Activated CD4-positive, alpha-beta memory T cell treated with anti-CD3 and anti-CD28 coated beads, Interleukin-2, amount 10 ng/mL, durations not matched to agents 7 days and 5 days (primary cell): ENCODE measurements at regions not wholly inside any gene's neighbourhood (a gene's known extent, or its start where the extent isn't known, plus 50 kb on each side); places are given as distances from the start of the nearest gene placed in this dataset.

ENCODE experiments used
- CTCF ChIA-PET: fragments of 350-600 bp; sonication (Branson Sonifier 250); formaldehyde crosslinking; loops from one replicate; lab custom pipeline; 2021; ENCODE audit warnings: antibody characterized with exemption, inconsistent platforms; lab: Charles Lee
- POLR2A ChIA-PET: fragments of 350-600 bp; sonication (Branson Sonifier 250); formaldehyde crosslinking; loops from one replicate; lab custom pipeline; 2021; ENCODE audit warnings: antibody characterized with exemption; lab: Charles Lee
- DNase-seq: peaks from one replicate; pipeline ENCODE4 v3.0.0-alpha.2; 2020
- H3K27ac Mint-ChIP-seq: one replicate; pipeline ENCODE4 v1.8.0; 2021; ENCODE audit warnings: mild to moderate bottlenecking, mixed read lengths
- H3K27me3 Mint-ChIP-seq: one replicate; pipeline ENCODE4 v1.8.0; 2021; ENCODE audit warnings: mixed read lengths
- H3K36me3 Mint-ChIP-seq: one replicate; pipeline ENCODE4 v1.8.0; 2021; ENCODE audit warnings: low read depth, mixed read lengths
- H3K4me1 Mint-ChIP-seq: one replicate; pipeline ENCODE4 v1.8.0; 2021; ENCODE audit warnings: mixed read lengths
- H3K4me3 Mint-ChIP-seq: one replicate; pipeline ENCODE4 v1.8.0; 2021; ENCODE audit warnings: mild to moderate bottlenecking, mixed read lengths
- H3K9me3 Mint-ChIP-seq: one replicate; pipeline ENCODE4 v1.8.0; 2021; ENCODE audit warnings: mixed read lengths

DNA sequence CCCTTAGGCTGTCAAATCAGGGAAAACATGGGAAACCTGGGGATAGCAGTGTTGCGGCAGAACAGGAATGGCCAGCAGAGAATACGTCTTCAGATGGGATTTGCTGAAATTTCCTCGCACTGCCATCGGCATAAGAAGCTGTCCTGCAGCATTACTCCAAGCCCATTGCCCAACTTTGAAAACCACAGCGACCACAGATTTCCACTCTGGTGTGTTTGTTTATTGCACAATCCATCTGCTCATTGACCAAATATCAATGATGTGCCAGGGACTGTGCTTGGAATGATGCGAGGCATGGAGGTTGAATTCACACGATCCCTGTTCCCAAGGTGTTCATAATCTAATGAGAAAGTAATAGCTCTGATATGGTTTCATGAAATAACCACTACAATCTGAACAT, 383.3 kb upstream of the MYT1L start:
- CTCF ChIA-PET: no interaction called here
- Mint-ChIP-seq H3K4me1 (no peaks in the 10 kb centered on the region), H3K27ac (no peak overlapping the region), H3K27me3 (no peaks in the 10 kb centered on the region), H3K36me3 (no peaks in the 10 kb centered on the region), H3K4me3 (no peak overlapping the region), H3K9me3 (no peaks in the 10 kb centered on the region)
- no peak for DNase-seq
- POLR2A ChIA-PET: no interaction called here

- DNase-seq: no peak
- Mint-ChIP-seq H3K4me3 (no peak overlapping the region), H3K27ac (no peak overlapping the region), H3K9me3 (no peaks in the 10 kb centered on the region), H3K27me3 (no peaks in the 10 kb centered on the region), H3K4me1 (no peaks in the 10 kb centered on the region), H3K36me3 (no peaks in the 10 kb centered on the region)
- ChIA-PET POLR2A (no interaction called here), CTCF (no interaction called here)
Measured at GRCh38 chr2:2709431-2709770, 378.3 kb upstream of the MYT1L start.

- Mint-ChIP-seq H3K36me3 (no peaks in the 10 kb centered on the region), H3K27ac (no peak overlapping the region), H3K4me3 (no peak overlapping the region), H3K9me3 (no peaks in the 10 kb centered on the region), H3K27me3 (no peaks in the 10 kb centered on the region), H3K4me1 (no peaks in the 10 kb centered on the region)
- ChIA-PET CTCF (no interaction called here), POLR2A (no interaction called here)
- DNase-seq: no peak
Measured at GRCh38 chr2:2708575-2709430, 377.7 kb upstream of the MYT1L start.

DNA sequence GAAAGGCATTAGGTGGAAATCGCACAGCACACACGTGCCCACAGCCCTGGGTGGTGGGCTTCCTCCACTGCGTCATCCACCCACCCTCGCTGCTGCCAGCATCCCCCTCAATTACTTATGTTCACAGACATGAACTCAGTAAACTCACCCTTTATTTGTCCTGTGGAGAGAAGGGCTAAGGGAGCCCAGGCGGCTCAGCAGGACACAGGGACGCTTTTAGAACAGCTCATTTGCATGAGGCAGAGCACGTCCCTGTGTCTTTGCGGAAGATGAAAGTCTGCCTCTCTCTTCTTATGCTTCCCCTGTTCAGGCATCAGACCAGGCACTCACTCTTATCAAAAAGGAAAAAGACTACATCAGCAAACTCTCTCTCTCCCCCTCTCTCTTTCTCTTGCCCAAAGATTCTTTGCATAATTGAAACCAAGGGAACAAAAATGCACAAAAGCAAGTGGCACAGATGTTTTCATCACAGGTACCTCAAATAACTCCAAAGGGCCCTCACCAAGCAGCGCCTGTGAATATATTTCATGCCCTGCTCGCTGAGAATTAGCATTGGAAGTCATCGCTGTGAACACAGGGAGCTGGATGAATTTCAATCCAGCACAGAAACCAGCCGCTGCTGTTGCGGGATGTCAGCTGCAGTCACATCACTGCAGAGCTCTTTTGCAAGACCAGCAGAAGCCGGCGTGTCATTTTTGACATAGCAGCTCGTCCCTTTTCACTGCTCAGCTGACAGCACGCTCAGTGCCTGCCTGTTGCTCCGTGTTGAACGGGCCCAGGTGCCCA, 376.3 kb upstream of the MYT1L start:
- no peaks in the 10 kb centered on the region for H3K4me1 Mint-ChIP-seq
- H3K27ac Mint-ChIP-seq: no peak overlapping the region
- DNase-seq: no peak
- ChIA-PET CTCF (no interaction called here), POLR2A (no interaction called here)
- H3K27me3 Mint-ChIP-seq: no peaks in the 10 kb centered on the region
- no peaks in the 10 kb centered on the region for H3K36me3 Mint-ChIP-seq
- H3K4me3 Mint-ChIP-seq: no peak overlapping the region
- H3K9me3 Mint-ChIP-seq: no peaks in the 10 kb centered on the region

DNA sequence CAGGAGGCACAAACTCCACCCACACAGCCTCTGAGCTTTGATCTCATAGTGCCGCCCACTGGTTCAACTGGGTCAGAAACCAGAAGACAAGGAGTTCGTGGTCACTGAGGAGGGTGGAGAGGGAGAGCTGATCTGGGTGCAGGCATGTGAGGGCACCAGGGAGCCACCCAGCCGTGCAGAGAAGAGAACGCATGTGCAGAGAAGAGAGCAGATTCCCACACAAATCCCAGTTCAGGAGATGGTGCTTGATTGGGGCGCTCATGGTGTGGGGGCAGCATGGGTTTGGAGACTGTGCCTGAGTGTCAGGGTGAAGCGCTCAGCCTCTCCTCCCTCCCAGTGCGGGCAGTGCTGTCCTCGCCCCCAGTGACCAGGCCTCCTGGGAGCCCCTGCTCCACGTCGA, 375.2 kb upstream of the MYT1L start:
- H3K4me3 Mint-ChIP-seq: no peak overlapping the region
- H3K36me3 Mint-ChIP-seq: no peaks in the 10 kb centered on the region
- H3K27me3 Mint-ChIP-seq: no peaks in the 10 kb centered on the region
- POLR2A ChIA-PET: no interaction called here
- H3K4me1 Mint-ChIP-seq: no peaks in the 10 kb centered on the region
- no peak for DNase-seq
- no peaks in the 10 kb centered on the region for H3K9me3 Mint-ChIP-seq
- H3K27ac Mint-ChIP-seq: no peak overlapping the region
- CTCF ChIA-PET: no interaction called here

DNA sequence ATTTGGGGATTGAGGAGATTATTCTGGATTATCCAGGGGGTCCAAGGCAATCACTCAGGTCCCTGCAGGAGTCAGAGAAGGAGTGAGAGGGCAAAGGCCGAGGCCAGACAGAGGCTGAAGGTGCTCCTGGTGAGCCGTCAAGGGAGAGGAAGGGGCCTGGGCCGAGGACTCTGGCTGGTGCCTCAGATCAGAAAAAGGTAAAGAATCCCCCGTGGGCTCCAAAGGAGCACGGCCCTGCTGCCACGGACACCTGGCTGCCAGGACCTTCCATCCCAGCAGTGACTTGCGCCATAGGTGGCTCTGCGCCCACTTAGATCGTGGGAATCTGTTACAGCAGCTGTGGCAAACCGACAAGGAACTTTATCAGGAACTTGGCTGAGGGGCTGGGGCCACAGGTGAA, 374.8 kb upstream of the MYT1L start:
- Mint-ChIP-seq H3K27ac (no peak overlapping the region), H3K9me3 (no peaks in the 10 kb centered on the region), H3K27me3 (no peaks in the 10 kb centered on the region), H3K36me3 (no peaks in the 10 kb centered on the region), H3K4me3 (no peak overlapping the region), H3K4me1 (no peaks in the 10 kb centered on the region)
- no peak for DNase-seq
- CTCF ChIA-PET: no interaction called here
- POLR2A ChIA-PET: no interaction called here

DNA sequence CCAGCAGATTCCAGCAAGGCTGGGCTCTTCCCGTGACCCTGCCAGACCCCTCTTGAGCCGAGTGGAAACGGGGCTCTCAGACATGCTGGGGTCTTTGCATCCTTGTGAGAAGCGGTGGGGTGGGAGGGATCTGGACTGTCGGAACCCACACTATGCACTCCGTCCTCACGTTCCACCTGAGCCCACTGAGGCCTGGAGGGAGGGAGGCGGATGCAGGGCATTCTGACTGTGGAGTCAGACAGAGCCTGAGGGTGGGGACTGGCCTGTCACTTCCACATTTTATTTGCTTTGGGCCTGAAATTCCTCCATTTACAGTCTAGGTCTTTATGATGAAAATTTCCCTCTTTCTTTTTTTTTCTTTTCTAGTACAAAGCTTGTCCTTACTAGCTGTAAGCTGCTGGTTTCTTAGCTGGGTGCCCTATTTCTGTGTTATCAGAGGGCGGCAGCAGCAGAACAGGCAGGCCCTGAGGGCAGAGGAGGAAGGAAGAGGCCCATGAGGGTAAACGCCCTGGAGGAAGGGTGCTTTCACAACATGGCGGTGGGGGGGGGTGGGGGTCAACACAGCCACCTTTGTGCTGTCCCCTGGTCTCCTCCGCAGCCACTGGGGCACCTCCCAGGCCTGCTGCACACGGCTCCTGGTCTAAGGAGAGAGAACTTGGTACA, 373.5 kb upstream of the MYT1L start:
- no peak overlapping the region for H3K27ac Mint-ChIP-seq
- H3K9me3 Mint-ChIP-seq: no peaks in the 10 kb centered on the region
- H3K36me3 Mint-ChIP-seq: no peaks in the 10 kb centered on the region
- no peaks in the 10 kb centered on the region for H3K27me3 Mint-ChIP-seq
- CTCF ChIA-PET: no interaction called here
- H3K4me1 Mint-ChIP-seq: no peaks in the 10 kb centered on the region
- POLR2A ChIA-PET: no interaction called here
- no peak for DNase-seq
- no peak overlapping the region for H3K4me3 Mint-ChIP-seq

- Mint-ChIP-seq H3K4me3 (no peak overlapping the region), H3K9me3 (no peaks in the 10 kb centered on the region), H3K27ac (no peak overlapping the region), H3K36me3 (no peaks in the 10 kb centered on the region), H3K27me3 (no peaks in the 10 kb centered on the region), H3K4me1 (no peaks in the 10 kb centered on the region)
- ChIA-PET CTCF (no interaction called here), POLR2A (no interaction called here)
- no peak for DNase-seq
Measured at GRCh38 chr2:2703762-2704427, 372.8 kb upstream of the MYT1L start.

DNA sequence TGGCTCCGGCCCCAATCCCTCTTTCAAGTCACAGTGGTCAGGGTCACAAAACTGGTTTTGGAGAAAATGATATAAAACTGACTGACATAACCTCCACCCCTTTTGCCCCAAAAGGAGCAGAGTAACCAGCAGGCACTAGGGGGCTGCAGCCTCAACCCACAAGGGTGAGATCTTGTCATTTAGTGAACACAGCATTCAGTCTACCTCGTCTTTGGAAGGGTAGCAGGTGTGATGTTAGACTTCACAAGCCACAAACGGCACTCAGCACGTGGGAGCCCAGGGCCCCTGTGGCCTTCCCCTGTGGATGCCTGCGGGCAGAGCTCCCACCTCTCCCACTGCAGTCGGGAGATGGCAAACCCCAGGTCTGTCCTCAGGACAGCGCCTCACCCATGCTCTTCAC, 372.1 kb upstream of the MYT1L start:
- Mint-ChIP-seq H3K4me1 (no peaks in the 10 kb centered on the region), H3K36me3 (no peaks in the 10 kb centered on the region), H3K9me3 (no peaks in the 10 kb centered on the region), H3K4me3 (no peak overlapping the region), H3K27ac (no peak overlapping the region), H3K27me3 (no peaks in the 10 kb centered on the region)
- ChIA-PET POLR2A (no interaction called here), CTCF (no interaction called here)
- no peak for DNase-seq

GRCh38 chr2:2702385-2702784, 371.3 kb upstream of the MYT1L start:
- Mint-ChIP-seq H3K4me3 (no peak overlapping the region), H3K27ac (no peak overlapping the region), H3K9me3 (no peaks in the 10 kb centered on the region), H3K36me3 (no peaks in the 10 kb centered on the region), H3K27me3 (no peaks in the 10 kb centered on the region), H3K4me1 (no peaks in the 10 kb centered on the region)
- ChIA-PET CTCF (no interaction called here), POLR2A (no interaction called here)
- no peak for DNase-seq

DNA sequence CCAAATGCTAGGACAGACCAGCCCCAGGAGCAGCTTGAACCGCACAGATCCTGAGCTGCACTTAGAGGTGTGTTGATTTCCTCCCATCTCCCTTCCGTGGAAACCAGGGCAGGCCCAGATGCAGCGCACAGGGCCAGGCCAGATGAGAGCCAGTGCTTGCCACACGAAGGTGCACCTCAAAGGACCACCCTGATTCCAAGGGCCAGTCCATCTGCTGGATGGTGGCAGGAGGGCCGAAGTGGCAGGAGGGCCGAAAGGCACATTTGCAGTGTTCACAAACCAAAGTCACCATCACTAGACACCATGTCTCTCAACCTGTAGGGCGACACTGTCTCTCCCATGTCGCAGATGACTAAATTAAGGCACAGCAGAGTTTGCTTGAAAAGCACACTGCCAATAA, 370.7 kb upstream of the MYT1L start:
- DNase-seq: no peak
- Mint-ChIP-seq H3K9me3 (no peaks in the 10 kb centered on the region), H3K4me3 (no peak overlapping the region), H3K27ac (no peak overlapping the region), H3K4me1 (no peaks in the 10 kb centered on the region), H3K27me3 (no peaks in the 10 kb centered on the region), H3K36me3 (no peaks in the 10 kb centered on the region)
- ChIA-PET POLR2A (no interaction called here), CTCF (no interaction called here)

DNA sequence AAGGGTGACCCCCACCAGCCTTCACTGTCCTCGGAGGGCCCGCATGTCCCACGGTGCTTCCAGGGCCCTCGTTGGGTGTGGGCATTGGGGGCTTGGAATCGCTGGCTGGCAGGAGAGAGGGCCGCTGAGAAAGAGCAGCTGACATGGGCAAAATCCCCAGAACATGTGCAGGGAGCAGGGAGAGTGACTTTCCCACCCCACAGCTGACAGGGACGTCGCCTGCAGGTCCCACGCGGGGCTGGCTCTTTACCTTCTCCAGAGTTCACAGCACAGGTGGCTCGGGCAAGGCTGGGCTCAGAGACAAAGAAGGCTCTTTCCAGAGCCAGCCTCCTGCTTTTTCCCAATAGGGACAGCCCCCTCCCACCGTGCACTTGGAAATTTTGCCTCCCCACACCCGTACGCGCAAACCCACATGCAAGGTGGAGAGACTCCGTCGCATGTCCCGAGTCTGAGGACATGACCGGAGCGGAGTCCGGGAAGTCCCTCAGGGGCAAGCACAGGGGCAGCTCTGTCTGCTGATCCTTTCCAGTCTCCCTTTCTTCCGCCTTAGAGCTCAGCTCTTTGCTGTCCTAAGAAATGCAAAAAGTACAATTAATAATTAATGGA, 370.2 kb upstream of the MYT1L start:
- Mint-ChIP-seq H3K4me1 (no peaks in the 10 kb centered on the region), H3K4me3 (no peak overlapping the region), H3K36me3 (no peaks in the 10 kb centered on the region), H3K9me3 (no peaks in the 10 kb centered on the region), H3K27ac (no peak overlapping the region), H3K27me3 (no peaks in the 10 kb centered on the region)
- POLR2A ChIA-PET: no interaction called here
- CTCF ChIA-PET: no interaction called here
- no peak for DNase-seq

DNA sequence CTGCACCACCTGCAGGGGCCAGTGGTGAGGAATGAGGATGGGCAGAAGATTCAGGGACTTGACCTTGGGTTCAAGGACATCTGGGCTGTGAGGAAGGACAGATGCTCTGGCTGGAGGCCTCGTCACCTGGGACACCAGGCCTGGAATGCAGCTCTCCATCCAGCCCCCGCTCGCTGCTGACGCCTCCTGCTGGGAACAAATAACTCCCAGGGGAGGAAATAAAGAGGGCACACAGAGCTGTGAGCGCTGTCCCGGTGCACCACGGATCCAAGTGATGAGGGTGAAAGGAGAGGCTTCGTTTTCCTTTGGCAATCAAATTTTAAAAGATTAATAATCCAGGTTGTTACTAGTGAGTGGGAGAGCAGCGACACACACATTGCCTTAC, 368.0 kb upstream of the MYT1L start:
- Mint-ChIP-seq H3K36me3 (no peaks in the 10 kb centered on the region), H3K9me3 (no peaks in the 10 kb centered on the region), H3K4me1 (no peaks in the 10 kb centered on the region), H3K27me3 (no peaks in the 10 kb centered on the region), H3K27ac (no peak overlapping the region), H3K4me3 (no peak overlapping the region)
- CTCF ChIA-PET: no interaction called here
- POLR2A ChIA-PET: no interaction called here
- DNase-seq: no peak
